HEK293 (cell line): ENCODE measurements at regions not wholly inside any gene's neighbourhood (a gene's known extent, or its start where the extent isn't known, plus 50 kb on each side); places are given as distances from the start of the nearest gene placed in this dataset.

Experiments used
- CTCF ChIA-PET: fragments of 350-600 bp; formaldehyde crosslinking; extraction: SDS; loops from one replicate; lab custom pipeline; 2021; ENCODE audit warnings: antibody characterized with exemption; lab: Yijun Ruan, JAX
- POLR2A ChIA-PET: fragments of 300-600 bp; formaldehyde crosslinking; extraction: SDS; loops from one replicate; lab custom pipeline; 2020; ENCODE audit warnings: antibody characterized with exemption, inconsistent platforms; lab: Yijun Ruan, JAX
- H3K27ac ChIP-seq: fragments of 200-500 bp; sonication (Bioruptor generic); 2 replicates; pipeline ENCODE4 v1.5.1; 2014; ENCODE audit warnings: low read depth, low read length, control low read depth, inconsistent platforms; ENCODE audit errors: extremely low read depth
- H3K36me3 ChIP-seq, 2 experiments: fragments of 200-500 bp in 1 of 2; sonication (Bioruptor generic) in 1 of 2; 1 replicate in 1 of 2; 2 replicates in 1 of 2; pipeline ENCODE4 v1.5.1; 2014 to 2017; ENCODE audit warnings: inconsistent platforms in 2 of 2, low read length in 2 of 2; ENCODE audit not compliant: control insufficient read depth in 2 of 2, insufficient read depth in 1 of 2
- H3K4me1 ChIP-seq: fragments of 200-500 bp; sonication (Bioruptor generic); 2 replicates; pipeline ENCODE4 v1.5.1; 2014; ENCODE audit warnings: mild to moderate bottlenecking, low read length, inconsistent platforms; ENCODE audit not compliant: control insufficient read depth, insufficient read depth
- H3K4me3 ChIP-seq: 2 replicates; pipeline ENCODE4 v1.5.1; 2011; ENCODE audit warnings: low read depth, mild to moderate bottlenecking, control low read depth, low read length, moderate library complexity
- H3K9me3 ChIP-seq: fragments of 200-500 bp; sonication (Bioruptor generic); 2 replicates; pipeline ENCODE4 v1.5.1; 2014; ENCODE audit warnings: low read depth, low read length, inconsistent platforms; ENCODE audit not compliant: control insufficient read depth, insufficient read depth
- GFI1B ChIP-seq: fragments of 450-650 bp; formaldehyde crosslinking; IDR thresholded peaks from 2 replicates; pipeline ENCODE4 v1.5.1; 2016; ENCODE audit warnings: missing biosample characterization, missing genetic modification characterization
- HOXA7 ChIP-seq: sonication (generic); formaldehyde crosslinking; IDR thresholded peaks from 2 replicates; pipeline ENCODE4 v1.8.1; 2022; ENCODE audit warnings: missing genetic modification reagents, borderline replicate concordance
- IKZF3 ChIP-seq: fragments of 450-650 bp; IDR thresholded peaks from 2 replicates; pipeline ENCODE4 v1.5.0; 2018; ENCODE audit warnings: missing biosample characterization, mild to moderate bottlenecking, missing genetic modification characterization, moderate library complexity
- KLF17 ChIP-seq: fragments of 450-650 bp; formaldehyde crosslinking; IDR thresholded peaks from 2 replicates; pipeline ENCODE4 v1.5.1; 2016; ENCODE audit warnings: missing biosample characterization, missing genetic modification characterization
- KLF7 ChIP-seq: fragments of 450-650 bp; formaldehyde crosslinking; IDR thresholded peaks from 2 replicates; pipeline ENCODE4 v1.5.1; 2016; ENCODE audit warnings: missing biosample characterization, missing genetic modification characterization, borderline replicate concordance
- TRIM28 ChIP-seq: IDR thresholded peaks from 2 replicates; pipeline ENCODE4 v1.6.1; 2011; ENCODE audit warnings: low read length, control low read depth, borderline replicate concordance
- ZBTB17 ChIP-seq: fragments of 450-650 bp; formaldehyde crosslinking; IDR thresholded peaks from 2 replicates; pipeline ENCODE4 v1.5.1; 2016; ENCODE audit warnings: missing biosample characterization, missing genetic modification characterization
- ZBTB20 ChIP-seq: fragments of 450-650 bp; formaldehyde crosslinking; IDR thresholded peaks from 2 replicates; pipeline ENCODE4 v1.5.1; 2016; ENCODE audit warnings: missing biosample characterization, missing genetic modification characterization
- ZBTB26 ChIP-seq: fragments of 450-650 bp; formaldehyde crosslinking; optimal IDR thresholded peaks from 2 replicates; pipeline ENCODE3; 2016; ENCODE audit warnings: missing biosample characterization, mild to moderate bottlenecking, missing genetic modification characterization
- ZFHX2 ChIP-seq: fragments of 450-650 bp; formaldehyde crosslinking; conservative IDR thresholded peaks from 2 replicates; pipeline ENCODE4 v1.5.1; 2016; ENCODE audit warnings: missing biosample characterization, missing genetic modification characterization
- ZNF114 ChIP-seq: fragments of 450-650 bp; formaldehyde crosslinking; IDR thresholded peaks from 2 replicates; pipeline ENCODE4 v1.5.0; 2017; ENCODE audit warnings: missing biosample characterization, missing genetic modification characterization
- ZNF155 ChIP-seq: fragments of 450-650 bp; formaldehyde crosslinking; IDR thresholded peaks from 2 replicates; pipeline ENCODE4 v1.5.1; 2016; ENCODE audit warnings: missing biosample characterization, missing genetic modification characterization
- ZNF169 ChIP-seq: fragments of 450-650 bp; formaldehyde crosslinking; IDR thresholded peaks from 2 replicates; pipeline ENCODE4 v1.5.1; 2016; ENCODE audit warnings: missing biosample characterization, missing genetic modification characterization
- ZNF19 ChIP-seq: fragments of 450-650 bp; formaldehyde crosslinking; IDR thresholded peaks from 2 replicates; pipeline ENCODE4; 2016; ENCODE audit warnings: missing biosample characterization, missing genetic modification characterization, low read depth
- ZNF23 ChIP-seq: fragments of 450-650 bp; formaldehyde crosslinking; IDR thresholded peaks from 2 replicates; pipeline ENCODE4 v1.5.1; 2016; ENCODE audit warnings: missing biosample characterization, missing genetic modification characterization, borderline replicate concordance
- ZNF239 ChIP-seq: fragments of 450-650 bp; formaldehyde crosslinking; IDR thresholded peaks from 2 replicates; pipeline ENCODE4 v1.5.1; 2016; ENCODE audit warnings: missing biosample characterization, missing genetic modification characterization
- ZNF26 ChIP-seq: fragments of 450-650 bp; formaldehyde crosslinking; IDR thresholded peaks from 2 replicates; pipeline ENCODE4 v1.5.1; 2016; ENCODE audit warnings: missing biosample characterization, missing genetic modification characterization
- ZNF280C ChIP-seq: fragments of 450-650 bp; formaldehyde crosslinking; IDR thresholded peaks from 2 replicates; pipeline ENCODE4 v1.5.1; 2016; ENCODE audit warnings: missing biosample characterization, missing genetic modification characterization
- ZNF341 ChIP-seq: fragments of 450-650 bp; formaldehyde crosslinking; IDR thresholded peaks from 2 replicates; pipeline ENCODE4; 2016; ENCODE audit warnings: low read depth, missing biosample characterization, missing genetic modification characterization
- ZNF391 ChIP-seq: fragments of 450-650 bp; formaldehyde crosslinking; IDR thresholded peaks from 2 replicates; pipeline ENCODE4 v1.5.1; 2016; ENCODE audit warnings: low read depth, missing biosample characterization, missing genetic modification characterization, borderline replicate concordance
- ZNF426 ChIP-seq: fragments of 450-650 bp; formaldehyde crosslinking; IDR thresholded peaks from 2 replicates; pipeline ENCODE4 v1.5.1; 2017; ENCODE audit warnings: missing biosample characterization, missing genetic modification characterization, mild to moderate bottlenecking, inconsistent platforms, moderate library complexity
- ZNF514 ChIP-seq: fragments of 450-650 bp; formaldehyde crosslinking; IDR thresholded peaks from 2 replicates; pipeline ENCODE4 v1.5.1; 2016; ENCODE audit warnings: missing biosample characterization, missing genetic modification characterization
- ZNF561 ChIP-seq: fragments of 450-650 bp; IDR thresholded peaks from 2 replicates; pipeline ENCODE4 v1.5.1; 2018; ENCODE audit warnings: missing biosample characterization, missing genetic modification characterization, borderline replicate concordance
- ZNF596 ChIP-seq: fragments of 450-650 bp; IDR thresholded peaks from 2 replicates; pipeline ENCODE4 v1.5.0; 2018; ENCODE audit warnings: missing biosample characterization, mild to moderate bottlenecking, missing genetic modification characterization, moderate library complexity
- ZNF658 ChIP-seq: fragments of 450-650 bp; formaldehyde crosslinking; IDR thresholded peaks from 2 replicates; pipeline ENCODE4; 2016; ENCODE audit warnings: missing biosample characterization, missing genetic modification characterization
- ZNF664 ChIP-seq: fragments of 450-650 bp; formaldehyde crosslinking; IDR thresholded peaks from 2 replicates; pipeline ENCODE4 v1.5.1; 2016; ENCODE audit warnings: missing biosample characterization, missing genetic modification characterization
- ZNF677 ChIP-seq: fragments of 450-650 bp; IDR thresholded peaks from 2 replicates; pipeline ENCODE4 v1.5.0; 2018; ENCODE audit warnings: missing biosample characterization, mild to moderate bottlenecking, missing genetic modification characterization, moderate library complexity
- ZNF692 ChIP-seq: fragments of 450-650 bp; formaldehyde crosslinking; IDR thresholded peaks from 2 replicates; pipeline ENCODE4 v1.5.1; 2016; ENCODE audit warnings: missing biosample characterization, missing genetic modification characterization
- ZNF707 ChIP-seq: fragments of 450-650 bp; formaldehyde crosslinking; IDR thresholded peaks from 2 replicates; pipeline ENCODE4 v1.5.1; 2016; ENCODE audit warnings: missing biosample characterization, missing genetic modification characterization
- ZSCAN30 ChIP-seq: fragments of 450-650 bp; IDR thresholded peaks from 2 replicates; pipeline ENCODE4 v1.5.1; 2018; ENCODE audit warnings: missing biosample characterization, mild to moderate bottlenecking, missing genetic modification characterization, moderate library complexity

GRCh38 chr2:240294514-240294913 lies 140.9 kb upstream of the GPC1 start:
- TF ChIP-seq GFI1B (tag by site-specific recombination) (no peak), ZNF391 (tag by site-specific recombination) (no peak), HOXA7 (CRISPR knock-in tag) (no peak), ZNF664 (no peak), ZNF169 (tag by site-specific recombination) (no peak), ZNF26 (tag by site-specific recombination) (no peak), ZNF677 (tag by site-specific recombination) (no peak), ZNF280C (no peak), ZNF155 (tag by site-specific recombination) (no peak), ZNF114 (no peak), ZBTB26 (tag by site-specific recombination) (no peak), ZNF658 (tag by site-specific recombination) (no peak), ZNF426 (tag by site-specific recombination) (no peak), ZNF561 (tag by site-specific recombination) (no peak), ZNF707 (no peak), ZNF239 (tag by site-specific recombination) (no peak), ZBTB20 (tag by site-specific recombination) (no peak)
- H3K4me1 ChIP-seq, result no peaks in the 10 kb centered on the region
- H3K27ac ChIP-seq, result no peak overlapping the region
- POLR2A ChIA-PET, result no interaction called here
- H3K9me3 ChIP-seq, result no peaks in the 10 kb centered on the region
- CTCF ChIA-PET, result no interaction called here
- no peak overlapping the region for H3K4me3 ChIP-seq
- H3K36me3 ChIP-seq, result no peaks in the 10 kb centered on the region

GRCh38 chr2:240295256-240296103 lies 140.0 kb upstream of the GPC1 start:
- CTCF ChIA-PET, result no interaction called here
- POLR2A ChIA-PET, result no interaction called here
- H3K27ac ChIP-seq, result no peak overlapping the region
- H3K36me3 ChIP-seq, result no peaks in the 10 kb centered on the region
- H3K4me3 ChIP-seq, result no peak overlapping the region
- no peaks in the 10 kb centered on the region for H3K4me1 ChIP-seq
- no peaks in the 10 kb centered on the region for H3K9me3 ChIP-seq
- TF ChIP-seq ZNF23 (tag by site-specific recombination) (no peak), ZNF596 (tag by site-specific recombination) (no peak), KLF7 (no peak), TRIM28 (no peak), IKZF3 (no peak), ZFHX2 (tag by site-specific recombination) (no peak), ZNF341 (tag by site-specific recombination) (no peak), ZNF514 (no peak), ZNF692 (tag by site-specific recombination) (no peak), ZSCAN30 (tag by site-specific recombination) (no peak), ZBTB17 (no peak), ZNF19 (no peak), KLF17 (tag by site-specific recombination) (no peak)
